Adrenal gland (tissue), 5 donors: ENCODE measurements at regions not wholly inside any gene's neighbourhood (a gene's known extent, or its start where the extent isn't known, plus 50 kb on each side); places are given as distances from the start of the nearest gene placed in this dataset.

Source experiments
- CTCF ChIP-seq, 6 experiments: fragments of 450-650 bp in 4 of 6; fragments of 200-600 bp in 2 of 6; sonication (generic) in 1 of 6; IDR thresholded peaks; 1 replicate in 5 of 6; 2 replicates in 1 of 6; pipeline versions ENCODE4 v1.5.1 to v1.8.0; 2016 to 2021; ENCODE audit warnings: antibody characterized with exemption in 6 of 6, mild to moderate bottlenecking in 2 of 6, moderate library complexity in 1 of 6
- POLR2A ChIP-seq, 2 donors: fragments of 450-650 bp; IDR thresholded peaks; one replicate each; pipeline ENCODE4 v1.6.1; 2017; ENCODE audit warnings: antibody characterized with exemption in 2 of 2, mild to moderate bottlenecking in 2 of 2, moderate library complexity in 1 of 2
- donor health status: DM: no; HTN: no; CAD: no.

- TF ChIP-seq CTCF (IDR thresholded peaks at IDR 0.05): no peak
- TF ChIP-seq POLR2A (IDR thresholded peaks at IDR 0.05): no peak
These were observed 288.8 kb upstream of the RARB start for GRCh38 chr3:25139267-25139666.
